Adrenal gland (tissue), 5 donors: ENCODE measurements at regions not wholly inside any gene's neighbourhood (a gene's known extent, or its start where the extent isn't known, plus 50 kb on each side); places are given as distances from the start of the nearest gene placed in this dataset.

Source experiments
- CTCF ChIP-seq, 6 experiments: fragments of 450-650 bp in 4 of 6; fragments of 200-600 bp in 2 of 6; sonication (generic) in 1 of 6; IDR thresholded peaks; 1 replicate in 5 of 6; 2 replicates in 1 of 6; pipeline versions ENCODE4 v1.5.1 to v1.8.0; 2016 to 2021; ENCODE audit warnings: antibody characterized with exemption in 6 of 6, mild to moderate bottlenecking in 2 of 6, moderate library complexity in 1 of 6
- POLR2A ChIP-seq, 2 donors: fragments of 450-650 bp; IDR thresholded peaks; one replicate each; pipeline ENCODE4 v1.6.1; 2017; ENCODE audit warnings: antibody characterized with exemption in 2 of 2, mild to moderate bottlenecking in 2 of 2, moderate library complexity in 1 of 2
- donor health status: DM: no; HTN: no; CAD: no.

DNA sequence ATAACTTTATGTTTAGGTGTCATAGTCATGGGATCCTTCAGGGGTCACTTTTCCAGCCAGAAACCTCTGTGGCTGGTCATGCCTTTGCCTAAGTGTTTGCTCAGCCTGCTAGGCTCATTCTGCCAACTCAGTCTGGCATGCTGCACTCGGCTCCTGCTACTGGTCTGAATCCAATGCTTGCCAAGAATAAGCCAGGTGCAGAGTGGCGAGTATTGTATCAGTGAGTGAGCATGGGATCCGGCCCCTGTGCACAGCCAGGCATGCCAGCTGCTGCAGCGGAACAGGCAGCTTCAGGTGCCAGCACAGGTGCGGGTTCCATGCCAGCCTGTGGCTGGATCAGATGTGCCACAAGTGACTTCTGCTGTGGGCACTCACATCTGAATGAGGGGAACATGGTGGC lies 1269.3 kb upstream of the CNTN5 start:
- TF ChIP-seq CTCF (IDR thresholded peaks at IDR 0.05), result no peak
- no peak for TF ChIP-seq POLR2A (IDR thresholded peaks at IDR 0.05)
